HG03558 (cell line): ENCODE measurements at regions not wholly inside any gene's neighbourhood (a gene's known extent, or its start where the extent isn't known, plus 50 kb on each side); places are given as distances from the start of the nearest gene placed in this dataset.
"Not testable (repeated sequence)": the region's sequence is repeated elsewhere in the genome, so short reads cannot be mapped to it uniquely, and the experiment has no call there.

Source experiments
- ATAC-seq: cut with Tn5 transposase; IDR thresholded peaks from one replicate; pipeline ENCODE4 v1.9.1; 2021; ENCODE audit warnings: moderate number of reproducible peaks; ENCODE audit not compliant: unreplicated experiment; ENCODE audit errors: extremely low read depth

- ATAC-seq = no peak
Measured at GRCh38 chr4:177494791-177495190, 52.6 kb upstream of the AGA start.

GRCh38 chr4:177495626-177496025 lies 53.4 kb upstream of the AGA start:
- ATAC-seq = not testable (repeated sequence)

- ATAC-seq = no peak
Measured at GRCh38 chr4:177499537-177499936, 57.3 kb upstream of the AGA start.

- ATAC-seq = no peak
Measured at GRCh38 chr4:177505171-177505615, 63.0 kb upstream of the AGA start.

- ATAC-seq = no peak
Measured at GRCh38 chr4:177508662-177509061, 66.4 kb upstream of the AGA start.

DNA sequence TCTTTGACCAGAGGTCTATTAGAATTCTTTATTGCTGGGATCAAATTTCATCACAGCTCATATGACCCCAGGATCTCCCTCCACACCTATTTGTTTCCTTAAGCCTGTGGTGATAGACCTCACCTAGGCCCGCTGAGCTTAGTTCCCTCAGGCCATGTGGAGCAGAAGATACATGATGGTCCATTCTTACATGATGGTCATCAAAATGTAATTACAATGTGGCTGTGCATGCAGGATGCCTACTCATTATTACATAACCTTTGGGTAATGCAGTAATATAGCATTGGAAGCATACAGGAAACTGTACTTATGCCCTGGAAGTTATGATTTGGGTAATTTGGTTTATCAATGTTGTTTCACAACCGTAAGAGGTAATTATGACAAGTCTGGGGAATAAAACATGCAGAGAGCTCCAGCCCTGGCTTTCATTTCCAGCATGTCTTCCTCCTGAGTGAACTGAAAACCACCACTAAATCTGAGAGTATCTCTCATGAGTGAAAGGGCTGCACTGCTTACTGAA lies 67.0 kb upstream of the AGA start:
- ATAC-seq = no peak

- ATAC-seq = no peak
Measured at GRCh38 chr4:177511611-177512010, 69.4 kb upstream of the AGA start.

DNA sequence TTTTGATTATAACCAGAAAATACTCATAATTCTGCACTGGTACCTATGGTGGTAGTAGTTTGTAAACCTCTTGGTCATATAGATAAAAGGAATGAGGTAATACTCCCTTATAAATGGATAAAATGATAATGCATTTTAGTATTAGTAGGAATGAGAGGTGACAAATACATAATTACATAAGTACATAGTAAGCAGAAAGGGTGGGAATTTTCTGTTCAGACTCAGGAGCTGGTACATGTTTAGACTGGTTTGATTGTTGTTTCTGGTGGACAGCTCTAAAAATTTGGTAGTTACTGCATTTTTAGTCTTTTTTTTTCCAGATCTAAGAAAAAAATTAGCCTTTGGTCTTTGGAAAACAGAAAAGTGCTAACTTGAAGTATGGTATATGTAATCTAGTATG lies 70.4 kb upstream of the AGA start:
- ATAC-seq = no peak

GRCh38 chr4:177517862-177518261 lies 75.6 kb upstream of the AGA start:
- ATAC-seq = no peak

- no peak for ATAC-seq
Measured at GRCh38 chr4:177519481-177520260, 77.4 kb upstream of the AGA start.

DNA sequence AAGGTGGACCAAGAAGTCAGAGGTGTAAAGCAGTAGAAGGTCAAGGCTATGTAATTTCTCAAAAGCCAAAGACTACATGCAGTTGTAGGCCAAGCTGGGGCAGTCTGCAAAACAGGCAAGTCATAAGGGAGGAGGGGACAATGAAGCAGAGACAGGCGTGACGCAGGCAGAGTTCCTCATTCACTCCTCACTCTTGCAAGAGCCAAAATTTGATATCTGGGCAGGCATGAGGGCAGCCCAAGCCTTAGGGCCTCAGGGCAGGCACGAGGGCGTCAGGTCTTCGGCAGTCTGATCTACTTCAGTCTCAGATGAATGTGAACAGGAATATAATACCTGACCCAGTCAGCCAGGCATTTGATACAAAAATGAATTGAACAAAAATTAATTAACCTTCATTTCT lies 86.4 kb upstream of the AGA start:
- ATAC-seq = no peak

GRCh38 chr4:177530561-177530960 lies 88.3 kb upstream of the AGA start:
- no peak for ATAC-seq

DNA sequence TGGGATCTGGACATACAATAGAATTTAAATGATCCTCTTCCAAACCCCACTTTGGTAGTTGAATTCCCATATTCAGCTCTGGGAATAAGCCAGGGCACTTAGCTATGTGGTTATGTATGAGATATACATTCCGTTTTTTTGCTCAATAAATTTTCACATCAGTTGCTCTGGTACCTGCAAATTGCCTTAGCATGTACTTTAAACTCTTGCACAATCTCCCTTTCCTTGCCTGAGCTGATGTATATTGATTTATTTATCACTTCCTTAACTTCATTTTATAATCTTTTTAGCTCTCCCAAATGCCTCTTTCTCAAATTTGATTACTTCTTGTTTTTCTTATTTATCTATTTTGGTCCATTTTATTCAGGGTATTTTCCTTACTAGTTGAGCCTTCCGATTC lies 90.1 kb upstream of the AGA start:
- no peak for ATAC-seq

DNA sequence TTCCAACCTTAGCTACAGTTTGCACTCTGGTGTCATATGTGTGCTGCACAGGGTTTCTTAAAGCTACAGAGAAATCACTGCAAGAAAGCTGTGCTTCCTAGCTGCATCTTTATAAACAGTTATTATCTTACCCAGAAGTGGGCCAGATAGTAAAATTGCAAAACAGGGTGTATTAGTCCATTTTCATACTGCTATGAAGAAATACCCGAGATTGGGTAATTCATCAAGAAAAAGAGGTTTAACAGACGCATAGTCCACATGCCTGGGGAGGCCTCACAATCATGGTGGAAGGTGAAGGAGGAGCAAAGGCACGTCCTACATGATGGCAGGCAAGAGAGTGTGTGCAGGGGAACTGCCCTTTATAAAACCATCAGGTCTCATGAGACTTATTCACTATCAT lies 92.6 kb upstream of the AGA start:
- not testable (repeated sequence) for ATAC-seq

- no peak for ATAC-seq
Measured at GRCh38 chr4:177546745-177547144, 104.5 kb upstream of the AGA start.

DNA sequence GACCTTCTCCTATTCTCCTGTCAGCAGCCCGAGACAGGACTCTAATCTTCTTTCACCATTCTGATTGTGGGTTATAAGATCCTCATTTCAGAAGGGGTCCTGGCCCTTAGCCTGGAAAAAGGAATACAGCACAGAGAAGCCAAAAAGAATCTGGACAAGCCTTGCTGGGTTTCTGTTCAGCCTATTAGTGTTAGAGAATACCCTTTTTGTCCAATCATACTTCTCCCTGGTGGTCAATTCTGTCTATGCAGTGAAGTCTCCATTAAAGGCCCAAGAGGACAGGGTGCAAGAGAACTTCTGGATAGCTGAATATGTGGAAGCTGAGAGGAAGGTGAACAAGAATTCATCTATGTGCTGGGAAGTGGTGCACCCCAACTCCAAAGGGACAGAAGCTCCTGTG lies 105.7 kb upstream of the AGA start:
- no peak for ATAC-seq

GRCh38 chr4:177555007-177555574 lies 112.9 kb upstream of the AGA start:
- no peak for ATAC-seq

GRCh38 chr4:177557416-177557815 lies 115.2 kb upstream of the AGA start:
- ATAC-seq = no peak

GRCh38 chr4:177558995-177559394 lies 116.8 kb upstream of the AGA start:
- no peak for ATAC-seq

GRCh38 chr4:177562163-177562562 lies 119.9 kb upstream of the AGA start:
- ATAC-seq = no peak

DNA sequence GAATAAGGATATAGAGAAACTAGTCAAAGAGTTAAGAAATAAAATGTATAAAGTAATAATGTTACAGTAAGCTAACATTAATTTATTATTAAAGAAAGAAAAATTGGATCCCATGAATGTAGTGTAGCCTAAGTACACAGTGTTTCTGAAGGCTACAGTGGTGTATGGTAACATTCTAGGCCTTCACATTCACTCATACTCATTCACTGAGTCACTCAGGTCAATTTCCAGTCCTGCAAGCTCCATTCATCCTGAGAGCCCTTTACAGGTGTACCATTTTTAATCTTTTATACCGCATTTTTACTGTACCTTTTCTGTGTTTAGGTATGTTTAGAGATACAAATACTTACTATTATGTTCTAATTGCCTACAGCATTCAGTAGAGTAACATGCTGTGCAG lies 120.6 kb upstream of the AGA start:
- ATAC-seq = no peak

GRCh38 chr4:177566691-177567090 lies 124.5 kb upstream of the AGA start:
- no peak for ATAC-seq
